Tibial artery (tissue), 4 donors: ENCODE measurements at regions not wholly inside any gene's neighbourhood (a gene's known extent, or its start where the extent isn't known, plus 50 kb on each side); places are given as distances from the start of the nearest gene placed in this dataset.

Source experiments
- DNase-seq, 2 donors: peaks; one replicate each; pipeline ENCODE4 v3.0.0-alpha.2; 2019
- H3K27ac ChIP-seq, 2 donors: fragments of 200-600 bp; sonication (generic) in 1 of 2; 1 replicate in 1 of 2; 2 replicates in 1 of 2; pipeline ENCODE4 v1.5.1; 2018 to 2019; ENCODE audit warnings: mild to moderate bottlenecking in 1 of 2
- H3K27me3 ChIP-seq, 2 donors: fragments of 200-600 bp; sonication (generic) in 1 of 2; one replicate each; pipeline versions ENCODE4 v1.5.1 to v1.6.0; 2016 to 2019
- H3K36me3 ChIP-seq, 3 donors: fragments of 200-600 bp; sonication (generic) in 2 of 3; one replicate each; pipeline ENCODE4 v1.5.1; 2016 to 2019; ENCODE audit warnings: mild to moderate bottlenecking in 2 of 3
- H3K4me1 ChIP-seq, 4 donors: fragments of 200-600 bp; sonication (generic) in 2 of 4; 1 replicate in 3 of 4; 2 replicates in 1 of 4; pipeline ENCODE4 v1.5.1; 2016 to 2019
- H3K4me3 ChIP-seq, 2 donors: fragments of 200-600 bp; sonication (generic) in 1 of 2; 1 replicate in 1 of 2; 2 replicates in 1 of 2; pipeline ENCODE4 v1.5.1; 2018 to 2019; ENCODE audit warnings: mild to moderate bottlenecking in 2 of 2
- H3K9me3 ChIP-seq, 3 donors: fragments of 200-600 bp; sonication (generic) in 1 of 3; one replicate each; pipeline ENCODE4 v1.5.1; 2016 to 2019
- CTCF ChIP-seq, 2 experiments: fragments of 200-600 bp in 1 of 2; fragments of 450-650 bp in 1 of 2; IDR thresholded peaks; one replicate each; pipeline ENCODE4 v1.5.1; 2017 to 2019; ENCODE audit warnings: antibody characterized with exemption in 2 of 2, mild to moderate bottlenecking in 1 of 2, moderate library complexity in 1 of 2
- intact Hi-C: fragments of 100-400 bp; cut with DNase I; formaldehyde crosslinking; loops from one replicate; pipeline ENCODE4 v1.15.0; 2023; ENCODE audit warnings: low total_unique reads

GRCh38 chr5:17364987-17365810 lies 132.8 kb upstream of the TAF11L2 start:
- no peak for DNase-seq
- no peaks in the 10 kb centered on the region for H3K27me3 ChIP-seq
- intact Hi-C loops, result no loop called here
- H3K4me3 ChIP-seq, result no peak overlapping the region
- H3K36me3 ChIP-seq, result no peaks in the 10 kb centered on the region
- H3K27ac ChIP-seq, result no peak overlapping the region
- TF ChIP-seq CTCF (IDR thresholded peaks at IDR 0.05), result no peak
- H3K4me1 ChIP-seq, result no peaks in the 10 kb centered on the region
- no peaks in the 10 kb centered on the region for H3K9me3 ChIP-seq

DNA sequence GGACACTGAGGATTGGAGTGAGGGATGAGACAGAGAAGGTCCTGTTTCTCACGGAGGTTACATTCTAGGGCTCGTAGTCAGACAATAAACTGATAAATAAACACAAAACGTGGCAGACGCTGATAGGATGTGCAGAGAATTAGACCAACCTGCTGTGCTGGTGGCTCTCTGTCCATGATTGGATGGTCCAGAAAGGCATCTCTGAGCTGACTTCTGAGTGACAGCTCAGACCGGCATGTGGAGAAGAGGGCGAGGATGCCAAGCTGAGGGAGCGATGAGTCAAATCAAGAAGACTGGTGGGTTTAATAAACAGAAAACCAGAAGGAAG lies 132.3 kb upstream of the TAF11L2 start:
- Histone ChIP-seq H3K27me3 (no peaks in the 10 kb centered on the region), H3K36me3 (no peaks in the 10 kb centered on the region), H3K4me1 (no peaks in the 10 kb centered on the region), H3K27ac (no peak overlapping the region), H3K4me3 (no peak overlapping the region), H3K9me3 (no peaks in the 10 kb centered on the region)
- intact Hi-C loops, result no loop called here
- DNase-seq, result no peak
- TF ChIP-seq CTCF (IDR thresholded peaks at IDR 0.05), result no peak

DNA sequence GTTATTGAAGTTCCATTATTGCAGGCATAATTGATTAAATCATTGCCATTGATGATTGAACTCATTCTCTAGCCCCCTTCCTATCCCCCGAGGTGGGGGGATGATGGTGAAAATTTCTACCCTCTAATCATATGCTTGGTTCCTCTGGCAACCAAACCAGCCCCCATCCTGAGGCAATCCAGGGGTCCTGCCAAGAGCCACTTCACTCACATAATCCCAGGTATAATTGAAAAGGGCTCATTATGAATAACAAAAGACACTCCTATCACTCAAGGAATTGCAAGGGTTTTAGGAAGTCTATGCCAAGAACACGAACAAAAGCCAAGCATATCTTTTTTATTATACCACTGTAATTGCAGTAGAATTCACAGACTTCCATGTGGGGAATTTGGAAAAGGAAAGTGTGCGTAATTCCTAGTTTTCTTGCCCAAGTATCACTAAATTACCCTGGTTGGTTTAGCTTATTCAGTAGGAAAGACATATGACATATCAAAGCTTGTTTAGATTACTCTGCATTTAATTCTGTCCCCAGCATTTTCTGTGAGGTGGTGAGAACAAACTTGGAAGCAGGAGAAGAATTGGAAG lies 130.7 kb upstream of the TAF11L2 start:
- no peaks in the 10 kb centered on the region for H3K36me3 ChIP-seq
- intact Hi-C loops, result no loop called here
- no peak for DNase-seq
- no peak overlapping the region for H3K27ac ChIP-seq
- H3K9me3 ChIP-seq, result no peaks in the 10 kb centered on the region
- H3K4me3 ChIP-seq, result no peak overlapping the region
- H3K4me1 ChIP-seq, result no peaks in the 10 kb centered on the region
- no peak for TF ChIP-seq CTCF (IDR thresholded peaks at IDR 0.05)
- no peaks in the 10 kb centered on the region for H3K27me3 ChIP-seq

DNA sequence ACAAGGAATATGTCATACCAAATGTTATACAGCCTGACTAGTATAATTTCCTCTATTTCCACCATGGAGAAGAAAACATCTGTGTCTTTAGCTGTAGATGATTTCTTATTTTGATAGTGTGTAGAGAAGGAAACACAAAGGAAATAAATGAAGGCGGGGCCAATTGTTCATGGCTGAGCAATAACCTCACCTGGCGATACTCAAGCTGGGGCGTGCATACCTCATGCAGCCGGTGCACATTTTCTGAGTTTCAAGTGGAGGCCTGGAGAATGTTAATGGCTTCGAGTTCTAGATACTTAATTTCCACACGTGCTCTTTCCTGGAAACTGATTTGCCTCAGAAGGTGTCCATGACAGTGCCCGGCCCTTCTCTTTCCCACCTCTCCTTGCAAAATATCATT lies 127.4 kb upstream of the TAF11L2 start:
- Histone ChIP-seq H3K36me3 (no peaks in the 10 kb centered on the region), H3K27me3 (peaks cover 0 to 3% of the 10 kb centered on the region in 2 donors), H3K27ac (no peak overlapping the region), H3K9me3 (no peaks in the 10 kb centered on the region), H3K4me3 (no peak overlapping the region), H3K4me1 (no peaks in the 10 kb centered on the region)
- DNase-seq, result no peak
- TF ChIP-seq CTCF (IDR thresholded peaks at IDR 0.05), result no peak
- intact Hi-C loops, result no loop called here

GRCh38 chr5:17373406-17373805 lies 124.6 kb upstream of the TAF11L2 start:
- TF ChIP-seq CTCF (IDR thresholded peaks at IDR 0.05), result no peak
- intact Hi-C loops, result no loop called here
- Histone ChIP-seq H3K27ac (no peak overlapping the region), H3K9me3 (no peaks in the 10 kb centered on the region), H3K4me3 (no peak overlapping the region), H3K27me3 (peaks cover 0 to 3% of the 10 kb centered on the region in 2 donors), H3K4me1 (peaks cover 0 to 4% (median 0%) of the 10 kb centered on the region in 4 donors), H3K36me3 (no peaks in the 10 kb centered on the region)
- DNase-seq, result no peak
